ENCODE measurements at regions not wholly inside any gene's neighbourhood (a gene's known extent, or its start where the extent isn't known, plus 50 kb on each side); places are given as distances from the start of the nearest gene placed in this dataset.

GRCh38 chr18:64270608-64271007 lies 121.7 kb upstream of the LINC00305 start:
- no peak for TF ChIP-seq FIP1L1 (IDR thresholded peaks at IDR 0.05; ENCODE audit: borderline replicate concordance, insufficient read depth, low read depth, low read length)
- TF ChIP-seq ZNF232 (CRISPR knock-in tag; IDR thresholded peaks at IDR 0.05; ENCODE audit: borderline replicate concordance): no peak
- no peak for TF ChIP-seq BCL6 (CRISPR knock-in tag; IDR thresholded peaks at IDR 0.05)
- TF ChIP-seq SIN3A (IDR thresholded peaks at IDR 0.05; ENCODE audit: borderline replicate concordance, low read depth, low read length): no peak
- TF ChIP-seq TFDP1 (CRISPR knock-in tag; IDR thresholded peaks at IDR 0.05; ENCODE audit: borderline replicate concordance): no peak
- TF ChIP-seq ERF (CRISPR knock-in tag; IDR thresholded peaks at IDR 0.05): no peak
- TF ChIP-seq CTCF (CRISPR knock-in tag; IDR thresholded peaks at IDR 0.05): no peak
- TF ChIP-seq ARNT (IDR thresholded peaks at IDR 0.05): no peak
- TF ChIP-seq BRF2 (CRISPR knock-in tag; IDR thresholded peaks at IDR 0.05): no peak
- TF ChIP-seq E2F2 (CRISPR knock-in tag; IDR thresholded peaks at IDR 0.05; ENCODE audit: borderline replicate concordance): no peak
- no peak for TF ChIP-seq RNF2 (conservative IDR thresholded peaks at IDR 0.05; ENCODE audit: low read depth)
- TF ChIP-seq PLSCR1 (CRISPR knock-in tag; IDR thresholded peaks at IDR 0.05; ENCODE audit: borderline replicate concordance): no peak
